Gastroesophageal sphincter (tissue), 4 donors: ENCODE measurements at regions not wholly inside any gene's neighbourhood (a gene's known extent, or its start where the extent isn't known, plus 50 kb on each side); places are given as distances from the start of the nearest gene placed in this dataset.
"Not testable (repeated sequence)": the region's sequence is repeated elsewhere in the genome, so short reads cannot be mapped to it uniquely, and the experiment has no call there.

Source experiments
- ATAC-seq: fragments of 150-250 bp; one replicate; pipeline ENCODE4 v1.9.1; 2016; ENCODE audit warnings: mild to moderate bottlenecking, moderate library complexity
- H3K27ac ChIP-seq, 4 donors: fragments of 200-600 bp; sonication (generic) in 3 of 4; 1 replicate in 3 of 4; 2 replicates in 1 of 4; pipeline ENCODE4 v1.5.1; 2016 to 2019
- H3K27me3 ChIP-seq: fragments of 200-600 bp; sonication (generic); one replicate; pipeline ENCODE4 v1.5.1; 2019
- H3K36me3 ChIP-seq, 2 donors: fragments of 200-600 bp; sonication (generic); one replicate each; pipeline ENCODE4 v1.5.1; 2019; ENCODE audit warnings: control low read depth in 1 of 2
- H3K4me1 ChIP-seq, 3 donors: fragments of 200-600 bp; sonication (generic); 1 replicate in 2 of 3; 2 replicates in 1 of 3; pipeline ENCODE4 v1.5.1; 2016 to 2019; ENCODE audit warnings: control low read depth in 2 of 3
- H3K4me3 ChIP-seq, 2 donors: fragments of 200-600 bp; sonication (generic); one replicate each; pipeline ENCODE4 v1.5.1; 2019; ENCODE audit warnings: mild to moderate bottlenecking in 1 of 2, moderate library complexity in 1 of 2
- H3K9me3 ChIP-seq, 3 donors: fragments of 200-600 bp; sonication (generic); one replicate each; pipeline ENCODE4 v1.5.1; 2017 to 2019; ENCODE audit warnings: control low read depth in 2 of 3
- EP300 ChIP-seq: sonication (generic); formaldehyde crosslinking; IDR thresholded peaks from one replicate; pipeline ENCODE4 v1.6.1; 2017; ENCODE audit warnings: antibody characterized with exemption, mild to moderate bottlenecking
- POLR2A ChIP-seq, 2 donors: fragments of 450-650 bp; IDR thresholded peaks; one replicate each; pipeline ENCODE4 v1.6.1; 2017; ENCODE audit warnings: antibody characterized with exemption in 2 of 2, mild to moderate bottlenecking in 2 of 2, moderate library complexity in 1 of 2
- POLR2AphosphoS5 ChIP-seq: sonication (generic); formaldehyde crosslinking; IDR thresholded peaks from one replicate; pipeline ENCODE4 v1.6.1; 2017; ENCODE audit warnings: antibody characterized with exemption
- WGBS, 2 donors: methylation state at CpG; one replicate each; pipeline ENCODE4 v1.1.5; 2018; ENCODE audit warnings: low coverage in 1 of 2; 5-methylcytosine and 5-hydroxymethylcytosine counted together
- TF ChIP-seq, protein P1 (sequence below), 4 experiments: fragments of 200-600 bp in 2 of 4; fragments of 450-650 bp in 2 of 4; sonication (generic) in 1 of 4; IDR thresholded peaks; one replicate each; pipeline ENCODE4 v1.5.1; 2017 to 2019; ENCODE audit warnings: antibody characterized with exemption in 4 of 4, mild to moderate bottlenecking in 2 of 4, moderate library complexity in 2 of 4

DNA sequence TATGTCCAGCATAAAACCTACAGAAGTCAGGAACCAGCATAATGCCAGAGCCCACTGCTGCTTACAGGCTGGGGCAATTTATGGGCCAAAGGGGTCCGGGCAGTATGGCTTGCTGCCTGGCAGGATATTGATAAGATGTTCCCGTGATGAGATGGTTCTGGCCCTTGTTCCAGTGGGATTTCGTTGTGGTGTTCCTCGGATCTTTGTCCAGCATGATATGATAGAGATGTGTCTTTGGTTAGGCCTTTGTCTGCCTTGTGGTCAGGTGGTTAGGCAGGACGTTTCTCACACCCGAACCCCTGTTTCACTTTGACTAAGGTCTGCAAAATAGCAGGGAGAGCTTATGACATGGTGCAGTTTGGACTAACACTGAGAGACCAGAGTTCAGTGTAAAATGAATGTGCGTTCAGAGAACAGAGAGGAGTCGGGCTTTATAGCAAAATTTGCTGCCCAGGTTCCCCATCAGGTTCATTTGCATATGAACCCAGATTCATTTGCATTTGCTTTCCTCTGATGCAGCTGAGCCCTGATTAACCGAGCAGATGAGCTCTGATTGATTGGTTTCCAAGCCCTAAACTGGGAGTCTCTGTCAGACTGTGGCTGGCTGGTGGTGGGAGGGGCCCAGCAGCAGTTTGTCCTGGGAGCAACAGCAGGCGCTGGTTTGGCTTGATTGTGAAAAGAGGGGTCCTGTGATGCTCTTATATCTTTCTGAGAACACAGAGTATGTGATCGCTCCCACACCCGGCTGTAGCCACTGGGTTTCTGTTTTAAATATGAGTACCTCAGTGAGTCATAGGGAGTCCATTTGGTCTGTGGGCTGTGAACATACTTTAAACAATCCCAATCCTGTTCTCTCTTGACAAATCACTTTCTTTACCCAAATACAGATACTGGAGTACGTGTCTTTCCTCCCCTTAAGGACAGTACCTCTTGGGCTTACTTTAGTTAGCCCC lies 156.3 kb upstream of the PZP start:
- WGBS, 2 donors = 37 to 56% methylated on average over 8 to 12 of the region's 13 CpGs
- no peak for ATAC-seq
- no peak overlapping the region for H3K4me3 ChIP-seq

DNA sequence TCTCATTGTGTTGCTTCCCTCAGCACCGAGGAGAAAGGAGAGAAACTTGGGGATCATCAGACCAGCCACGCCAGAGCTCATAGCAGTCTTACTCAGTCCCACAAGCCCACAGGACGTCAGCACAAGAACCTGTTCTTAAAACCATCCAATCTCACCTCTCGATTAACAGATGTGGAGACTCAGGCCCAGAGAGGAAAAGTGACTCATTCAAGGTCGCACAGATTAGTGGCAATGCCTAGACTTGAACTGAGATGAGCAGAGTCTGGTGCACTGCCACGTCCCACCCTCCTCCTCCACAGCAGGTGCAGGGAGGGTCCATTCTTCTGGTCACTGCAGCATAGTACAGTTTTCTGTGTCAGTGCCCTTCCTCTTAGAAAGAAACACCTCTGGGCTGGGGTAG lies 154.9 kb upstream of the PZP start:
- no peak for ATAC-seq
- H3K4me1 ChIP-seq = peaks cover 0 to 6% (median 0%) of the 10 kb centered on the region in 3 donors
- TF ChIP-seq, protein P1, sequence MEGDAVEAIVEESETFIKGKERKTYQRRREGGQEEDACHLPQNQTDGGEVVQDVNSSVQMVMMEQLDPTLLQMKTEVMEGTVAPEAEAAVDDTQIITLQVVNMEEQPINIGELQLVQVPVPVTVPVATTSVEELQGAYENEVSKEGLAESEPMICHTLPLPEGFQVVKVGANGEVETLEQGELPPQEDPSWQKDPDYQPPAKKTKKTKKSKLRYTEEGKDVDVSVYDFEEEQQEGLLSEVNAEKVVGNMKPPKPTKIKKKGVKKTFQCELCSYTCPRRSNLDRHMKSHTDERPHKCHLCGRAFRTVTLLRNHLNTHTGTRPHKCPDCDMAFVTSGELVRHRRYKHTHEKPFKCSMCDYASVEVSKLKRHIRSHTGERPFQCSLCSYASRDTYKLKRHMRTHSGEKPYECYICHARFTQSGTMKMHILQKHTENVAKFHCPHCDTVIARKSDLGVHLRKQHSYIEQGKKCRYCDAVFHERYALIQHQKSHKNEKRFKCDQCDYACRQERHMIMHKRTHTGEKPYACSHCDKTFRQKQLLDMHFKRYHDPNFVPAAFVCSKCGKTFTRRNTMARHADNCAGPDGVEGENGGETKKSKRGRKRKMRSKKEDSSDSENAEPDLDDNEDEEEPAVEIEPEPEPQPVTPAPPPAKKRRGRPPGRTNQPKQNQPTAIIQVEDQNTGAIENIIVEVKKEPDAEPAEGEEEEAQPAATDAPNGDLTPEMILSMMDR (IDR thresholded peaks at IDR 0.05) = no peak
- no peak for TF ChIP-seq POLR2AphosphoS5
- no peak overlapping the region for H3K4me3 ChIP-seq
- 85 to 100% methylated on average over 1 to 6 of the region's 6 CpGs for WGBS, 2 donors
- no peaks in the 10 kb centered on the region for H3K27me3 ChIP-seq
- H3K36me3 ChIP-seq = no peaks in the 10 kb centered on the region
- no peaks in the 10 kb centered on the region for H3K9me3 ChIP-seq
- no peak overlapping the region for H3K27ac ChIP-seq

More for the DNA sequence above, 156.3 kb upstream of the PZP start:
- TF ChIP-seq POLR2AphosphoS5 (no peak), EP300 (no peak), POLR2A (IDR thresholded peaks at IDR 0.05) (no peak)
- TF ChIP-seq, protein P1 (IDR thresholded peaks at IDR 0.05) = no peak
- Histone ChIP-seq H3K27me3 (no peaks in the 10 kb centered on the region), H3K4me1 (peaks cover 0 to 6% (median 0%) of the 10 kb centered on the region in 3 donors), H3K9me3 (no peaks in the 10 kb centered on the region), H3K27ac (no peak overlapping the region), H3K36me3 (no peaks in the 10 kb centered on the region)

DNA sequence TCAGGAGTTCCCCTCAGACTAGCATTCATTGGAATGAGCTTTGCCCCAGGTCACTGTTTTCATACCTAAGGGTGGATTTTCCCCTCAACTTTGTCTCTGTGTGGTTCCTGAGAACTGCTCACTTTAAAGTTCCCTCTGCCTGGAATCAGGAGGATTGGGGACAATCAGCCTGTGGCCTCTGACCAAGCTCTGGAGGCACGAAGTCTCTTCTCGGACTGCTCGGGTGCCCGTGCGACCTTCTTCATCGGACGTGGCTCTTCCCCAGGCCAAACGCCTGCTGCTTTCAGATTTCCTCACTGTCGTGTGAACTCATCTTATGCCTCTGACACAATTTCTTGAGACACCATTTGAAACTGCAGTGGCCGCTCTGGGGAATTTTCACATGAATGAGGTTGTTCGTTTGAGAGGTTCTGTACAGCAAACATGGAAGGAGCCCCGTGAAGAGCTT lies 153.7 kb upstream of the PZP start:
- WGBS, 2 donors = 75% methylated on average over 4 to 11 of the region's 12 CpGs
- no peak for TF ChIP-seq EP300
- TF ChIP-seq, protein P1 (IDR thresholded peaks at IDR 0.05) = no peak

DNA sequence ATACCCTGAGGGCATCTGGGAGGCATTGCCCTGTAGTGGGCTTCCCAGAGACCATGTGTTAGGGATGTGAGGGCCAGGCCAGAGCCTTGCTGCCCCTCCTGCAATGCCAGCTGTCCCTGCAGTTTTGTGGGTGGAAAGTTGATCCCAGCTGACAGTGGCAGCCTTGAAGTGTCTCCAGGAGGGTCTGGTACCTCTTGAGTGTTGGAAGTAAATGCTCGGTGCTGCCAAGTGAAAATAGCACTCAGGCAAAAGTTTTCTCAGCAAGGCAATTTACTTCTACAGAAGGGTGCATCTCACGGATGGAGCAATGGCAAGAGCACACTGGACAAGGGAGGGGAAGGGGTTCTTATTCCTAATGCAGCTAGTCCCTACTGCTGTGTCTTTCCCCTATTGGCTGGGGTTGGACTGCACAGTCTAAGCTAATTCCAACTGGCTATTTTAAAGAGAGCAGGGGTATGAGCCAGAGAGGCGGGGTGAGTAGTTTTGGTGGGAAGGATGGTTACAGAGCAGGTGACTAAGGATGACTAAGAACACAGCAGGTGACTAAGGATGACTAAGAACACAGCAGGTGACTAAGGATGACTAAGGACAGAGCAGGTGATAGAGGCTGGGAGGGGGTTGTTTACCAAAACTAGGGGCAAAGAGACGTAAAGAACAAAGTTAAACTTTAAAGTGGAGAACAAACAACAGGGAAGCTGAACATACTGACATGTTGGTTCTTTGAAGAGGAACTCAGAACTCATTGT lies 146.0 kb upstream of the PZP start:
- whole genome bisulfite sequencing, 2 donors = 88 to 94% methylated on average over 1 to 3 of the region's 4 CpGs
- H3K36me3 ChIP-seq, H3K27me3 ChIP-seq, ATAC-seq, H3K4me3 ChIP-seq, H3K27ac ChIP-seq: not testable (repeated sequence)
- Histone ChIP-seq H3K9me3 (peaks cover 0 to 31% (median 0%) of the 10 kb centered on the region in 3 donors), H3K4me1 (peaks cover 0 to 16% (median 0%) of the 10 kb centered on the region in 3 donors)

More for the DNA sequence above, 153.7 kb upstream of the PZP start:
- H3K4me1 ChIP-seq = peaks cover 0 to 6% (median 0%) of the 10 kb centered on the region in 3 donors
- no peak overlapping the region for H3K4me3 ChIP-seq
- no peaks in the 10 kb centered on the region for H3K27me3 ChIP-seq
- no peaks in the 10 kb centered on the region for H3K36me3 ChIP-seq
- no peak for ATAC-seq
- H3K27ac ChIP-seq = no peak overlapping the region
- H3K9me3 ChIP-seq = no peaks in the 10 kb centered on the region

DNA sequence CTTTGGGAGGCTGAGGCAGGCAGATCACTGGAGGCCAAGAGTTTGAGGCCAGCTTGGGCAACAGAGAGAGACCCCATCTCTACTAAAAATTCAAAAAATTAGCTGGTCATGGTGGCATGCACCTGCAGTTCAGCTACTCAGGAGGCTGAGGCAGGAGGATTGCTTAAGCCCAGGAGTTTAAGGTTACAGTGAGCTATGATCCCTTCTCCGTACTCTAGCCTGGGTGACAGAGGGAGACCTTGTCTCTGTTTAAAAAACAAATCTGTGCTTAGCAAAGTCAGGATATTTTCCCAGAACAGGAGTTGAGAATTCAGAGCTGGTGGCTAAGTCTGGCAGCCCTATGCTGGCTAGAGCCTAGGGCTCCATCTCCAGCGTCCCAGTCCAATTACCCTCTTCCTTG lies 142.9 kb upstream of the PZP start:
- Histone ChIP-seq H3K4me1 (peaks cover 0 to 17% (median 0%) of the 10 kb centered on the region in 3 donors), H3K27me3 (no peaks in the 10 kb centered on the region), H3K27ac (peak overlapping the region in 3 of 4 donors; percentile 64 to 74 (median 72)), H3K4me3 (no peak overlapping the region), H3K9me3 (peaks cover 0 to 31% (median 0%) of the 10 kb centered on the region in 3 donors), H3K36me3 (no peaks in the 10 kb centered on the region)
- WGBS, 2 donors = 77 to 90% methylated on average over 1 to 2 of the region's 2 CpGs
- TF ChIP-seq POLR2A (IDR thresholded peaks at IDR 0.05) (no peak), EP300 (no peak), POLR2AphosphoS5 (no peak)
- TF ChIP-seq, protein P1 (IDR thresholded peaks at IDR 0.05) = no peak
- no peak for ATAC-seq
